ENCODE measurements at regions not wholly inside any gene's neighbourhood (a gene's known extent, or its start where the extent isn't known, plus 50 kb on each side); places are given as distances from the start of the nearest gene placed in this dataset.
"Not testable (repeated sequence)": the region's sequence is repeated elsewhere in the genome, so short reads cannot be mapped to it uniquely, and the experiment has no call there.

DNA sequence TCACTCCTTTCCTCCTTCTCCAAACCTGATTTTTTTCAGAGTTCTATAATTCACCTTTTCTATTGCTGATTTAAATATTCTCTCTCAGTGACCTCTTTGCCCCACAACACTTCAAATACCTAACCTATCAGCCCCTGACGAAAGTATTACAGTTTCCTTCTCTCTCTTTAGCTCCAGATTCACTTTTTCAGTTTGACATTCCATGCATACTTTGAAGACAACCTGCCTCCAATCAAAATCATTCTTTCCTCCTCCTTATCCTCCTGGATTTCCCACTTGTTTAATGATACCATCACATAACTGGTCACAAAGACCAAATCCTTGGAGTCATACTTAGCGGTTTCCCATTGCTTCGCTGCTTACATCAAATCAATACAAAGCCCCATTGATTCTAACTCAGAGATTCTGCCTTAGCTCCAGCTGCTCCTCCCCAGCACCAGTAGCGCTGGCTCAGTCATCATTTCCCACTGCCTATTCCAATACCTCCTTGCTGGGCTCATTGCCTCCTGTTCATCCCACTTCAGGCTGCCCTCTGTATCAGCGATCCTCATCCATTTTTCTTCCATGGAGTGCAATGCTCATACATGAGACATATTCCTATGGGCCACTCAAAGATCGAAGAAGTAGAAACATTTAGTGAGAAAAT lies 240.1 kb downstream of the ZNF92 start:
- TF ChIP-seq CTCF, POLR2A (IDR thresholded peaks at IDR 0.05): not testable (repeated sequence)

Measured in body of pancreas (tissue), 4 donors.